Daoy (cell line): ENCODE measurements at regions not wholly inside any gene's neighbourhood (a gene's known extent, or its start where the extent isn't known, plus 50 kb on each side); places are given as distances from the start of the nearest gene placed in this dataset.
A peak's percentile ranks its signal among the peaks of the same experiment; 100 is the strongest.
"Not testable (repeated sequence)": the region's sequence is repeated elsewhere in the genome, so short reads cannot be mapped to it uniquely, and the experiment has no call there.

Experiments used
- DNase-seq: peaks from one replicate; pipeline ENCODE4 v3.0.0-alpha.2; 2015; ENCODE audit warnings: low read depth

- DNase-seq: no peak
Observed at GRCh38 chr12:97797473-97797872, 334.9 kb downstream of the RMST start.

DNA sequence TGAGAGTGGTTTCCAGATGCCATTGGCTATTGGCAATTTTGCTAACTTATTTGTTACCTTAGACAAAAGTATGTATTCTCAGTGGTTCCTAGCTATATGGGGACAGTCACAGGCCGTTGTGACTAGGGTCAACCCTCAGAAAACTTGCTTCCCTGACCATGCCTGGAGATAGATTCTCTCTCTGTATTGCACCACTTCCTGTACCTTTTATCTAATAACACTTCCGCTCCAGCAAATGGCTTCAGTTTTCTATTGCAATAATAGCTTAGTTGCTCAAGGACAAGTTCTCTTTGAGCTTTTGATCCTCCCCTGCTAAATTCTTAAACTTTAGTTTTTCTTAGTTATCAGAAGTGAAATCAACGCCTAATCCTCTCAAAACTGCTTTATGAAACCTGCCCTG lies 338.0 kb downstream of the RMST start:
- no peak for DNase-seq

GRCh38 chr12:97801471-97802059 lies 339.0 kb downstream of the RMST start:
- DNase-seq: no peak

DNA sequence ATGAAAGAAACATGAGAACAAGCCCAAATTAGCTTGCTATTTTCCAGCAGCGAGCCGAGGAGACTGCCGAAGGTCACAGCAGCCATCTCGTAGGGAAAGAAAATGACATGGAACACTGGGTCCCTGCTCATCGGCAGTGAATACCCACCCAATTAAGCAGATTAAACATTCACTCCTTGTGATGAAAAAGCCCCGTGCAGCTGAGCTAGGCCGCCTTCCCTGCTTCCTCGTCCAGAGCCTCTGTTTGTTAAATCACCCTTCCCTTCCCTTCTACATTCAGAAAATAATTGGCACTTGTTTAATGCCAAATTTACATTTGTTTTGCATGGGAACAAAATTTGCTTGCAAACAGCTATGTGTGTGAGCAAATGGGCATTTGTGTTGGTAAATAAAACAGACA lies 342.5 kb downstream of the RMST start:
- DNase-seq: no peak

DNA sequence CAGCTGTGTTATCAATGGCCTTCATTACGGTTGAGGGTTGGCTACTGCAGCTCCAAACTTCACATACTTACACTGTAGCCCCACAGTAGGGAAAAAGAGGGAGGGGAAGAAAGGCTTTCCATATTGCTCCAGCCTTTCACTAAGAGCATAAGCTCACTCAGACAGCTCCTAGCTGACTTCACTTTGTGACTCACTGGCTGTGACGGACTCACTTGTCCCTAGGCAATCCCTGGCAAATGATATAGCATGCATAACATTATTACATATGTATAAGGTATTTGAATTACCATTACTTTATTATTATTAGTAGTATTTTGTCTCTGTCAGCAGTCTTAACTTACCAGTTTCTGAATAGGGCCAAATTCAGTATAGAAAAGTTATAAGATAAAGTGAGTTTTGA lies 350.7 kb downstream of the RMST start:
- no peak for DNase-seq

GRCh38 chr12:97821806-97822205 lies 359.2 kb downstream of the RMST start:
- no peak for DNase-seq

GRCh38 chr12:97835541-97835940 lies 372.9 kb downstream of the RMST start:
- no peak for DNase-seq

GRCh38 chr12:97837401-97837800 lies 374.8 kb downstream of the RMST start:
- DNase-seq: peak; percentile 21

- DNase-seq: no peak
Observed at GRCh38 chr12:97848051-97848450, 385.4 kb downstream of the RMST start.

DNA sequence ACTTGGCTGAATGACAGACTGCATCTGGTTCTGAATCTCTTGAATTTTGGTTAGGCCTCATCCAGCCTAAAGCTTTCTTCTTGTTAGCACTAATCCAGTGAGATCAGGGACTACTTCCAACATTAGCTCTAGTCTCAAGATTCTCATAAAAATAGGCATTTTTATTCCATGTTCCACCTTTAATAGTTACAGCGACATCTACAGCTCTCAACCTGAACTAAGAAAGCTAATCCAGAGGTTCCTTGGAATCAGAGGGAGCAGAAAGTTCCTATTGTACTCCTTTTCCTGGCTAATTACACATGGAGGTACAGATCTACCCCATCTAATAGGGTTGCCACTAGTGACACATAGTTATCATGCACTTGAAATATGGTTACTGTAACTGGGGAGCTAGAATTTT lies 391.9 kb downstream of the RMST start:
- no peak for DNase-seq

- DNase-seq: no peak
Observed at GRCh38 chr12:97862072-97862471, 399.5 kb downstream of the RMST start.

DNA sequence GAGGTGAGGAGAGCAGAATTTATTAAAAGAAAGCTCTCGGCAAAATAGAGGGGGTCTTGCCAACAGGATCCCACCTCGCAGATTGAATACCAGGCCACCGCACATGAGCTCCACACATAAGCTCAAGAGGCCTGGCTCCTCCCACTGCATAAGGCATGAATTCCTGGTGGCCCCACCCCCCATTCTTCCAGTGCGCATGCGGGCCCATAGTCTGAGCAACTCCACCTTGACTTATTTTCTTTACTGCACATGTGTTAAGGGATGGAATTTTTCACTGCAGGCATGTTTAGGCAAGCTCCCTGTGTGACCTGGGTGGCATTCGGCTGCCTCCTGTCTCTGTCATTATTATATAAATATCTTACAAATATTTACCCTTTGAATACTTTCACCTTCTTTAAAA lies 412.5 kb downstream of the RMST start:
- no peak for DNase-seq

DNA sequence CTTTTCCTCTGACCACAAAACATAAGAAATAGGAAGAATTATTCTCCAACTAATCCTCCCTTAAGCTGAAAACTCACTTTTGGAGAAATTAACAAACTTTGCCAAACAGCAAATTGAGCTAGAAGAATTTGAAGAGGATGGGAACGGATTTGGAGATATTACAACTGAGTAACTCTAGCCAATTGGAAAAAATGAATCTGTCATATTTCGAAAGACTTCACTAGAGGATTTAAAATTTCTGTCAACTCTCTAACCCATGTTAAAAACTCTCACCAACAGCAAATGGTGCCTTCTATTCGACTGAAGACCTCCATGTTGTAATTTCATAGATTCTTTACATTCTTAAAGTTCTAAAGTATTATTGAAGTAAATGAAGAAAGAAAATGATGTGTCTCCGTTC lies 414.2 kb downstream of the RMST start:
- no peak for DNase-seq

DNA sequence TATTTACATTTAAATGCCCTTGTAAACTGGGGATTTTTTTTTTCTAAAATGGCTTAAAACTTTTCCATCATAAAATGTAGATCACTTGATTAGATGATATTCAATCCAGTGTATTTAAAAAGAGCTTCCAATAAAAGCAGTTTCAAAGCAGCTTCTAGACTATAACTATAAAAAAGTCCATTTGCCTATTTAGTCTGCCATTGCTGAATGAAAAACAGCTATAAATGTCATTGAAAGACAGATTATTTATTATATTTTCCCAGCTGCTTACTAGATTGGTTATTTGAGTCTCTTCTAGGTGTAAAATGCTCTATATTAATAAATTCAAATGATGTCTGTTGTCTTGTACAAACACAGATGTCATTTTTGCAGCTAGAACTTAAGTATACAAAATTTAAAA lies 414.8 kb downstream of the RMST start:
- DNase-seq: no peak

DNA sequence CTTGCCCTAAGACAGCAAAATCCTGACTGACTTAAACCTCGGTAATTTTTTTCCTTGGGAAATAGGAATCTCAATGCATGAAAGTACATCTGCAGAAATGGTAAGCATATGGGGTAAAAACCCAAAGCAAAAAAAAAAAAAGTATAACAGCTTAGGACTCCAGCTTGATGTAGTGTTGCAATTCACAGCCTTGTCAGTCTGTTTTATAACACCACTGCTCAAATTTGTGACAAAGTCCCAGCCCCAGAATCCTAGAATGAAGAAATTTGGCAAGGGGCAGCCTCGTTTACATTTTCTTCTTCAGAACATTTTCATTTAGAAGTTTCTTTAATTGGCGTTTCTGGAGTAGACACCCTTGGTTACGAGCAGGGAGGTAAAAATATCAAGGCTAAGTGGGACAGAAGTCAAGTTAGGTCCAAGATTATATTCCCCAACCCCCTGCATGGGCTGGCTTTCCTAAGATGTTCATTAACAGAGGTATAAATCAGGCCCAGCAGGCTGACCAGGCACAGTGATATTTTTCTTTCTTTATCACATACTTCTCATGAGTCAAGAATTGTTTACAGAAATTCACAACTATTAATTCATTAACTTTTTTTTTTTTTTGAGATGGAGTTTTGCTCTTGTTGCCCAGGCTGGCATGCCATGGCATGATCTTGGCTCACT lies 424.0 kb downstream of the RMST start:
- no peak for DNase-seq

- DNase-seq: not testable (repeated sequence)
Observed at GRCh38 chr12:97897881-97898280, 435.3 kb downstream of the RMST start.

GRCh38 chr12:97899529-97899928 lies 436.9 kb downstream of the RMST start:
- DNase-seq: no peak

- DNase-seq: no peak
Observed at GRCh38 chr12:97899956-97900355, 437.4 kb downstream of the RMST start.

DNA sequence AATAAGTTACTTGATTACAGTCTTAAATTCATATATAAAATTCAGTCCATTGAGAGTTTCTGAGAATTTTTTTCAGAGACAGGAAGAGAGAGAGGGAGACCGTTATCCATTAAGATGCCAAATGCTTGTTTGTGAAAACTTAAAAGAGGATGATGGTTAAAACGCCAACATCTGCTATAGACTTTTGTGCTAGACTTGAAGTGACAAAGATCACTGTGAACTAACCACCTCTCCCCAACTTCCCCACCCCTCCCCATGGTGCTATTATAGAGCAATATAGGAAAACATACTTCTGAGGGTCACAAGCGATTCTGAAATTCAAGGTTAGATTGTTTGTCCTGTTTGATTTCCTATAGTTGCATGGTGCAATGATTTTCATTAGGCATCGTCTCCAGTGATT lies 440.8 kb downstream of the RMST start:
- no peak for DNase-seq

- DNase-seq: no peak
Observed at GRCh38 chr12:97907504-97907903, 444.9 kb downstream of the RMST start.

- no peak for DNase-seq
Observed at GRCh38 chr12:97910559-97910958, 448.0 kb downstream of the RMST start.

- peak; percentile 3 for DNase-seq
Observed at GRCh38 chr12:97912943-97913342, 450.3 kb downstream of the RMST start.

GRCh38 chr12:97921979-97922722 lies 459.5 kb downstream of the RMST start:
- peak; percentile 28 for DNase-seq
